ENCODE measurements at regions not wholly inside any gene's neighbourhood (a gene's known extent, or its start where the extent isn't known, plus 50 kb on each side); places are given as distances from the start of the nearest gene placed in this dataset.

DNA sequence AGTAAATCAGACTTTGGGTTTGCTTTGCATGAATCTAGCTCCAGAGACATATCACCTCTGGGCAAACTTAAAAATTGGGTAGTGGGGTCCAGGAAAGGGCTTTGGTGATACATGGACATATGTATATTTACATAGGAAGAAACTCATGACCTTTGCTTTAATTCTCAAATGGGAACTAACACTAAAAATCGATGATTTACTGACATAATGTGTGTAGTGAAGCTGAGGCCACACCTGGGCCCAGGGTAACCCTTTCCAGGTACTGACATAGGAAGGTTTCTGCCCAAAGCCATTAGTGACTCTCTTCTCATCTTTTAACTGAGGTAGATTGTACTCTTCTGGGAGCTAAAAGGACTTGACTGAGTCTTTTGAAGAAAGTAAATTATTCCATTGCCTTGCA is 411.2 kb upstream of the TBL1XR1 start:
- H3K9ac ChIP-seq (replicated peaks in 1 of 4; ENCODE audit: extremely low read depth in 1 of 4, low read depth in 3 of 4, low read length in 3 of 4) = no peak overlapping the region
- TF ChIP-seq CEBPB (IDR thresholded peaks at IDR 0.05; ENCODE audit: low read depth, low read length) (no peak), HDAC2 (IDR thresholded peaks at IDR 0.05; ENCODE audit: borderline replicate concordance in 1 of 2, low read depth in 2 of 2, low read length in 2 of 2) (no peak), CBX5 (IDR thresholded peaks at IDR 0.05; ENCODE audit: low read depth, low read length) (no peak), FOSL1 (IDR thresholded peaks at IDR 0.05; ENCODE audit: insufficient read depth, low read depth, low read length) (no peak), CREB1 (IDR thresholded peaks at IDR 0.05) (no peak), JUND (IDR thresholded peaks at IDR 0.05; ENCODE audit: low read length) (no peak), GABPA (IDR thresholded peaks at IDR 0.05; ENCODE audit: borderline replicate concordance, insufficient read depth, low read length) (no peak), TCF12 (IDR thresholded peaks at IDR 0.05; ENCODE audit: low read depth, low read length) (no peak)
- H3K79me2 ChIP-seq (ENCODE audit: control insufficient read depth in 1 of 2, insufficient read depth in 2 of 2, low read length in 2 of 2) = no peaks in the 10 kb centered on the region
- H3K27ac ChIP-seq (ENCODE audit: low read depth, low read length) = no peak overlapping the region
- H3K14ac ChIP-seq (ENCODE audit: insufficient read length) = no peak overlapping the region
- POLR2A ChIA-PET (ENCODE audit: partially characterized antibody) = no interaction called here
- H3K18ac ChIP-seq (ENCODE audit: extremely low read depth, low read length) = no peak overlapping the region
- no peak overlapping the region for H4K91ac ChIP-seq (replicated peaks; ENCODE audit: insufficient read length, low read length)
- peaks cover 0 to 10% (median 7%) of the 10 kb centered on the region in 4 experiments; a peak in 5 of 7 replicates for H3K4me1 ChIP-seq (replicated peaks in 1 of 4; ENCODE audit: control insufficient read depth in 3 of 4, insufficient read depth in 4 of 4, low read length in 3 of 4)
- H2BK12ac ChIP-seq (ENCODE audit: low read depth, low read length) = no peak overlapping the region
- DNase-seq (ENCODE audit: low read depth in 1 of 2, low spot score in 2 of 2) = no peak
- no peak overlapping the region for H4K8ac ChIP-seq (ENCODE audit: extremely low read depth, insufficient read depth, low read length)
- no peak overlapping the region for H3K4ac ChIP-seq (replicated peaks; ENCODE audit: insufficient read length, low read depth, low read length)
- H2BK15ac ChIP-seq (ENCODE audit: low read length) = no peak overlapping the region
- no peak for FAIRE-seq
- H2AK5ac ChIP-seq (ENCODE audit: low read depth, low read length) = no peak overlapping the region
- CTCF ChIA-PET (ENCODE audit: partially characterized antibody) = interaction anchor here (1.1 kb wide), 1 partner anchor 87 kb away, joined by 5 read pairs; no protein-coding TSS in a partner anchor
- H3K4me2 ChIP-seq (ENCODE audit: insufficient read depth in 1 of 2, low read depth in 2 of 2, low read length in 2 of 2) = no peak overlapping the region
- H2AFZ ChIP-seq (ENCODE audit: low read length) = no peak overlapping the region
- no peak overlapping the region for H4K5ac ChIP-seq (ENCODE audit: insufficient read length, low read depth, low read length)
- no peak overlapping the region for H2BK5ac ChIP-seq (ENCODE audit: low read depth, low read length)
- no peak overlapping the region for H3K23ac ChIP-seq (ENCODE audit: insufficient read length)
- H2BK120ac ChIP-seq (replicated peaks; ENCODE audit: low read depth, low read length) = no peak overlapping the region
- no peaks in the 10 kb centered on the region for H3K23me2 ChIP-seq (ENCODE audit: low read depth, low read length)
- no peaks in the 10 kb centered on the region for H4K20me1 ChIP-seq (replicated peaks in 1 of 2; ENCODE audit: control insufficient read depth in 1 of 2, insufficient read depth in 2 of 2, low read length in 2 of 2)
- no peak overlapping the region; the same call in 1 of the 2 replicates for H2BK20ac ChIP-seq (ENCODE audit: low read length)
- no peaks in the 10 kb centered on the region for H3K9me3 ChIP-seq (ENCODE audit: insufficient read depth in 2 of 2, low read depth in 1 of 2, low read length in 1 of 2)
- H3K56ac ChIP-seq (replicated peaks; ENCODE audit: insufficient read length, low read depth, low read length) = no peak overlapping the region
- no peaks in the 10 kb centered on the region for H3K27me3 ChIP-seq (replicated peaks in 1 of 4; ENCODE audit: control insufficient read depth in 3 of 4, extremely low read depth in 1 of 4, insufficient read depth in 3 of 4, low read length in 3 of 4)
- H3K79me1 ChIP-seq (ENCODE audit: low read depth, low read length) = no peaks in the 10 kb centered on the region
- H3K4me3 ChIP-seq (ENCODE audit: extremely low read depth in 1 of 4, insufficient read depth in 2 of 4, low read depth in 3 of 4, low read length in 4 of 4) = no peak overlapping the region
- 96% methylated on average over 1 of the region's 1 CpG; no CpG with 5 or more reads in 1 of the 2 experiments for WGBS, 2 experiments (ENCODE audit: extremely low coverage in 1 of 2, insufficient coverage in 1 of 2, insufficient read length in 1 of 2, insufficient replicate concordance in 2 of 2, low coverage in 1 of 2, low lambda C conversion rate in 2 of 2, missing lambda C conversion rate in 1 of 2)
- H3K36me3 ChIP-seq (ENCODE audit: control insufficient read depth in 2 of 4, insufficient read depth in 4 of 4, low read length in 3 of 4) = no peaks in the 10 kb centered on the region
